K562 (cell line): ENCODE measurements at regions not wholly inside any gene's neighbourhood (a gene's known extent, or its start where the extent isn't known, plus 50 kb on each side); places are given as distances from the start of the nearest gene placed in this dataset.

Source experiments
- JUND ChIP-seq, 2 experiments: IDR thresholded peaks; 2 replicates in 1 of 2; 3 replicates in 1 of 2; pipeline ENCODE4 v1.6.1; 2011; ENCODE audit warnings: borderline replicate concordance in 2 of 2, low read depth in 2 of 2, low read length in 2 of 2, improper control_type of control experiment in 1 of 2, missing biosample characterization in 1 of 2, missing genetic modification characterization in 1 of 2, missing genetic modification reagents in 1 of 2
- MED1 ChIP-seq: sonication (generic); formaldehyde crosslinking; IDR thresholded peaks from 2 replicates; pipeline ENCODE4 v1.8.1; 2023; ENCODE audit warnings: missing genetic modification reagents, borderline replicate concordance
- NR2C1 ChIP-seq, 2 experiments: fragments of 450-650 bp; IDR thresholded peaks; 2 replicates each; pipeline ENCODE4 v1.6.1; 2017; ENCODE audit warnings: mild to moderate bottlenecking in 2 of 2, antibody characterized with exemption in 1 of 2, inconsistent platforms in 1 of 2, missing compliant biosample characterization in 1 of 2, missing genetic modification characterization in 1 of 2
- TF ChIP-seq, protein P1 (sequence below): fragments of 250-450 bp; sonication (Bioruptor Pico); IDR thresholded peaks from 2 replicates; pipeline ENCODE4 v1.8.0; 2021; ENCODE audit warnings: moderate library complexity, mild to moderate bottlenecking, inconsistent platforms
- TF ChIP-seq, protein P2 (sequence below), 3 experiments: fragments of 200-800 bp in 1 of 3; fragments of 250-450 bp in 1 of 3; fragments of 450-650 bp in 1 of 3; sonication (Bioruptor Pico) in 1 of 3; sonication (Bioruptor generic) in 1 of 3; formaldehyde crosslinking in 1 of 3; IDR thresholded peaks; 2 replicates each; pipeline versions ENCODE4 v1.6.1 to v1.8.0; 2016 to 2022; ENCODE audit warnings: mild to moderate bottlenecking in 2 of 3, missing genetic modification characterization in 2 of 3, missing compliant biosample characterization in 1 of 3, moderate library complexity in 1 of 3
- TF ChIP-seq, protein P3 (sequence below): fragments of 450-650 bp; formaldehyde crosslinking; IDR thresholded peaks from 2 replicates; pipeline ENCODE4 v1.4.0; 2020; ENCODE audit warnings: mild to moderate bottlenecking, mixed read lengths
- TF ChIP-seq, protein P4 (sequence below): sonication (generic); formaldehyde crosslinking; IDR thresholded peaks from 2 replicates; pipeline ENCODE4 v1.8.0; 2022; ENCODE audit warnings: mild to moderate bottlenecking, missing genetic modification reagents, borderline replicate concordance

DNA sequence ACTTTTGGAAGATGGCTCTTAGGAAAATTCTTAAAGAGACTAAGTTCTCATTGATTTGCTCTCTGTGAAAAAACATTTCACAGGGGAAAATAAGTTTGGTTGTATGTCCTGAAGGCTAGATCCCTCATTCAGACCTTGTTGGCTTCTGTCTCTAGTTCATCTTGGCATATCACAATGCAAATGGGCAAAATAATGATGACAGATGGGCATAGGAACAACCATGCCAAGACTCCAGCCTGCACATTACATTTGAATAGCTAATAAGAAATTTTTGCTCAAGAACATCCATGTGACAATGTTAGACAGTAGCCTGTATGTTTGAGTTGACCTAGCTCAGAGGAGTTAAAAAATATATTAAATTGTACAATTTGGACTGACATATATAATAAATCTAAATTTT is 292.9 kb downstream of the PLA2G4A start:
- TF ChIP-seq JUND (IDR thresholded peaks at IDR 0.05; ENCODE audit: borderline replicate concordance, low read depth, low read length) (no peak), JUND (tag; IDR thresholded peaks at IDR 0.05; ENCODE audit: borderline replicate concordance, low read depth, low read length) (no peak), MED1 (CRISPR knock-in tag) (no peak), NR2C1 (IDR thresholded peaks at IDR 0.05) (no peak), NR2C1 (tag; IDR thresholded peaks at IDR 0.05) (no peak)
- TF ChIP-seq, protein P1, sequence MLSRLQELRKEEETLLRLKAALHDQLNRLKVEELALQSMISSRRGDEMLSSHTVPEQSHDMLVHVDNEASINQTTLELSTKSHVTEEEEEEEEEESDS (CRISPR knock-in tag): no peak
- TF ChIP-seq, protein P2, sequence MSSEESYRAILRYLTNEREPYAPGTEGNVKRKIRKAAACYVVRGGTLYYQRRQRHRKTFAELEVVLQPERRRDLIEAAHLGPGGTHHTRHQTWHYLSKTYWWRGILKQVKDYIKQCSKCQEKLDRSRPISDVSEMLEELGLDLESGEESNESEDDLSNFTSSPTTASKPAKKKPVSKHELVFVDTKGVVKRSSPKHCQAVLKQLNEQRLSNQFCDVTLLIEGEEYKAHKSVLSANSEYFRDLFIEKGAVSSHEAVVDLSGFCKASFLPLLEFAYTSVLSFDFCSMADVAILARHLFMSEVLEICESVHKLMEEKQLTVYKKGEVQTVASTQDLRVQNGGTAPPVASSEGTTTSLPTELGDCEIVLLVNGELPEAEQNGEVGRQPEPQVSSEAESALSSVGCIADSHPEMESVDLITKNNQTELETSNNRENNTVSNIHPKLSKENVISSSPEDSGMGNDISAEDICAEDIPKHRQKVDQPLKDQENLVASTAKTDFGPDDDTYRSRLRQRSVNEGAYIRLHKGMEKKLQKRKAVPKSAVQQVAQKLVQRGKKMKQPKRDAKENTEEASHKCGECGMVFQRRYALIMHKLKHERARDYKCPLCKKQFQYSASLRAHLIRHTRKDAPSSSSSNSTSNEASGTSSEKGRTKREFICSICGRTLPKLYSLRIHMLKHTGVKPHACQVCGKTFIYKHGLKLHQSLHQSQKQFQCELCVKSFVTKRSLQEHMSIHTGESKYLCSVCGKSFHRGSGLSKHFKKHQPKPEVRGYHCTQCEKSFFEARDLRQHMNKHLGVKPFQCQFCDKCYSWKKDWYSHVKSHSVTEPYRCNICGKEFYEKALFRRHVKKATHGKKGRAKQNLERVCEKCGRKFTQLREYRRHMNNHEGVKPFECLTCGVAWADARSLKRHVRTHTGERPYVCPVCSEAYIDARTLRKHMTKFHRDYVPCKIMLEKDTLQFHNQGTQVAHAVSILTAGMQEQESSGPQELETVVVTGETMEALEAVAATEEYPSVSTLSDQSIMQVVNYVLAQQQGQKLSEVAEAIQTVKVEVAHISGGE (CRISPR knock-in tag; IDR thresholded peaks at IDR 0.05): no peak
- TF ChIP-seq, protein P3, sequence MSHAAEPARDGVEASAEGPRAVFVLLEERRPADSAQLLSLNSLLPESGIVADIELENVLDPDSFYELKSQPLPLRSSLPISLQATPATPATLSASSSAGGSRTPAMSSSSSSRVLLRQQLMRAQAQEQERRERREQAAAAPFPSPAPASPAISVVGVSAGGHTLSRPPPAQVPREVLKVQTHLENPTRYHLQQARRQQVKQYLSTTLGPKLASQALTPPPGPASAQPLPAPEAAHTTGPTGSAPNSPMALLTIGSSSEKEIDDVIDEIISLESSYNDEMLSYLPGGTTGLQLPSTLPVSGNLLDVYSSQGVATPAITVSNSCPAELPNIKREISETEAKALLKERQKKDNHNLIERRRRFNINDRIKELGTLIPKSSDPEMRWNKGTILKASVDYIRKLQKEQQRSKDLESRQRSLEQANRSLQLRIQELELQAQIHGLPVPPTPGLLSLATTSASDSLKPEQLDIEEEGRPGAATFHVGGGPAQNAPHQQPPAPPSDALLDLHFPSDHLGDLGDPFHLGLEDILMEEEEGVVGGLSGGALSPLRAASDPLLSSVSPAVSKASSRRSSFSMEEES: no peak
- TF ChIP-seq, protein P4, sequence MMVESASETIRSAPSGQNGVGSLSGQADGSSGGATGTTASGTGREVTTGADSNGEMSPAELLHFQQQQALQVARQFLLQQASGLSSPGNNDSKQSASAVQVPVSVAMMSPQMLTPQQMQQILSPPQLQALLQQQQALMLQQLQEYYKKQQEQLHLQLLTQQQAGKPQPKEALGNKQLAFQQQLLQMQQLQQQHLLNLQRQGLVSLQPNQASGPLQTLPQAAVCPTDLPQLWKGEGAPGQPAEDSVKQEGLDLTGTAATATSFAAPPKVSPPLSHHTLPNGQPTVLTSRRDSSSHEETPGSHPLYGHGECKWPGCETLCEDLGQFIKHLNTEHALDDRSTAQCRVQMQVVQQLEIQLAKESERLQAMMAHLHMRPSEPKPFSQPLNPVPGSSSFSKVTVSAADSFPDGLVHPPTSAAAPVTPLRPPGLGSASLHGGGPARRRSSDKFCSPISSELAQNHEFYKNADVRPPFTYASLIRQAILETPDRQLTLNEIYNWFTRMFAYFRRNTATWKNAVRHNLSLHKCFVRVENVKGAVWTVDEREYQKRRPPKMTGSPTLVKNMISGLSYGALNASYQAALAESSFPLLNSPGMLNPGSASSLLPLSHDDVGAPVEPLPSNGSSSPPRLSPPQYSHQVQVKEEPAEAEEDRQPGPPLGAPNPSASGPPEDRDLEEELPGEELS: no peak
